ENCODE measurements at regions not wholly inside any gene's neighbourhood (a gene's known extent, or its start where the extent isn't known, plus 50 kb on each side); places are given as distances from the start of the nearest gene placed in this dataset.

- no peak for DNase-seq (ENCODE audit: low read depth)
- H3K4me3 ChIP-seq (ENCODE audit: low read depth, low read length): no peak overlapping the region
- TF ChIP-seq CTCF (IDR thresholded peaks at IDR 0.05; ENCODE audit: low read depth, low read length, missing control alignments): no peak
Measured at GRCh38 chr14:44768935-44769334, 192.8 kb downstream of the KLHL28 start.

- TF ChIP-seq CTCF (IDR thresholded peaks at IDR 0.05; ENCODE audit: low read depth, low read length, missing control alignments): no peak
- DNase-seq (ENCODE audit: low read depth): no peak
- no peak overlapping the region for H3K4me3 ChIP-seq (ENCODE audit: low read depth, low read length)
Measured at GRCh38 chr14:44767646-44768173, 194.0 kb downstream of the KLHL28 start.

GRCh38 chr14:44766285-44766684 lies 195.5 kb downstream of the KLHL28 start:
- DNase-seq (ENCODE audit: low read depth): no peak
- H3K4me3 ChIP-seq (ENCODE audit: low read depth, low read length): no peak overlapping the region
- no peak for TF ChIP-seq CTCF (IDR thresholded peaks at IDR 0.05; ENCODE audit: low read depth, low read length, missing control alignments)

- TF ChIP-seq CTCF (IDR thresholded peaks at IDR 0.05; ENCODE audit: low read depth, low read length, missing control alignments): no peak
- no peak for DNase-seq (ENCODE audit: low read depth)
Measured at GRCh38 chr14:44763356-44763755, 198.4 kb downstream of the KLHL28 start.

GRCh38 chr14:44759277-44759676 lies 202.5 kb downstream of the KLHL28 start:
- no peak overlapping the region for H3K4me3 ChIP-seq (ENCODE audit: low read depth, low read length)
- DNase-seq (ENCODE audit: low read depth): no peak
- no peak for TF ChIP-seq CTCF (IDR thresholded peaks at IDR 0.05; ENCODE audit: low read depth, low read length, missing control alignments)

More at GRCh38 chr14:44763356-44763755, 198.4 kb downstream of the KLHL28 start:
- H3K4me3 ChIP-seq (ENCODE audit: low read depth, low read length): no peak overlapping the region

GRCh38 chr14:44756554-44756953 lies 205.2 kb downstream of the KLHL28 start:
- TF ChIP-seq CTCF (IDR thresholded peaks at IDR 0.05; ENCODE audit: low read depth, low read length, missing control alignments): no peak
- H3K4me3 ChIP-seq (ENCODE audit: low read depth, low read length): no peak overlapping the region

GRCh38 chr14:44745371-44745770 lies 216.4 kb downstream of the KLHL28 start:
- no peak overlapping the region for H3K4me3 ChIP-seq (ENCODE audit: low read depth, low read length)
- DNase-seq (ENCODE audit: low read depth): no peak
- TF ChIP-seq CTCF (IDR thresholded peaks at IDR 0.05; ENCODE audit: low read depth, low read length, missing control alignments): no peak

More at GRCh38 chr14:44756554-44756953, 205.2 kb downstream of the KLHL28 start:
- DNase-seq (ENCODE audit: low read depth): no peak

All from GM12864 (cell line).